KOPT-K1 (cell line): ENCODE measurements at regions not wholly inside any gene's neighbourhood (a gene's known extent, or its start where the extent isn't known, plus 50 kb on each side); places are given as distances from the start of the nearest gene placed in this dataset.
"Not testable (repeated sequence)": the region's sequence is repeated elsewhere in the genome, so short reads cannot be mapped to it uniquely, and the experiment has no call there.

Source experiments
- H3K27ac ChIP-seq: fragments of 200-600 bp; sonication (generic); 2 replicates; pipeline ENCODE4 v1.5.1; 2016; ENCODE audit warnings: antibody characterized with exemption, mild to moderate bottlenecking, low read depth, low read length; ENCODE audit not compliant: poor library complexity, severe bottlenecking
- H3K36me3 ChIP-seq: fragments of 200-600 bp; sonication (generic); 2 replicates; pipeline ENCODE4 v1.5.1; 2017; ENCODE audit warnings: antibody characterized with exemption, mild to moderate bottlenecking, low read length, moderate library complexity; ENCODE audit not compliant: insufficient read depth
- H3K9me3 ChIP-seq: fragments of 200-600 bp; sonication (generic); 2 replicates; pipeline ENCODE4 v1.5.1; 2017; ENCODE audit warnings: antibody characterized with exemption, low read length, mild to moderate bottlenecking; ENCODE audit not compliant: insufficient read depth, poor library complexity, severe bottlenecking

GRCh38 chr13:42417626-42418025, 145.7 kb downstream of the AKAP11 start:
- no peak overlapping the region for H3K27ac ChIP-seq
- no peaks in the 10 kb centered on the region for H3K36me3 ChIP-seq
- no peaks in the 10 kb centered on the region for H3K9me3 ChIP-seq

GRCh38 chr13:42418184-42418583, 146.2 kb downstream of the AKAP11 start:
- Histone ChIP-seq H3K36me3 (no peaks in the 10 kb centered on the region), H3K27ac (no peak overlapping the region), H3K9me3 (no peaks in the 10 kb centered on the region)

- Histone ChIP-seq H3K36me3 (no peaks in the 10 kb centered on the region), H3K27ac (no peak overlapping the region), H3K9me3 (peaks cover 13% of the 10 kb centered on the region)
Measured at GRCh38 chr13:42420304-42420703, 148.4 kb downstream of the AKAP11 start.

GRCh38 chr13:42422681-42423080, 150.7 kb downstream of the AKAP11 start:
- Histone ChIP-seq H3K9me3 (peaks cover 13% of the 10 kb centered on the region), H3K27ac (no peak overlapping the region), H3K36me3 (no peaks in the 10 kb centered on the region)

GRCh38 chr13:42424182-42424581, 149.8 kb upstream of the TNFSF11 start:
- Histone ChIP-seq H3K27ac (no peak overlapping the region), H3K9me3 (peaks cover 13% of the 10 kb centered on the region), H3K36me3 (no peaks in the 10 kb centered on the region)

GRCh38 chr13:42445354-42445753, 128.6 kb upstream of the TNFSF11 start:
- no peaks in the 10 kb centered on the region for H3K36me3 ChIP-seq
- H3K27ac ChIP-seq: no peak overlapping the region
- peaks cover 37% of the 10 kb centered on the region for H3K9me3 ChIP-seq

- H3K27ac ChIP-seq, H3K36me3 ChIP-seq: not testable (repeated sequence)
- H3K9me3 ChIP-seq: peaks cover 37% of the 10 kb centered on the region
Measured at GRCh38 chr13:42446597-42446996, 127.4 kb upstream of the TNFSF11 start.

- Histone ChIP-seq H3K9me3 (no peaks in the 10 kb centered on the region), H3K27ac (no peak overlapping the region)
Measured at GRCh38 chr13:42453091-42453645, 120.8 kb upstream of the TNFSF11 start.

GRCh38 chr13:42454749-42455148, 119.2 kb upstream of the TNFSF11 start:
- no peaks in the 10 kb centered on the region for H3K36me3 ChIP-seq
- H3K9me3 ChIP-seq: no peaks in the 10 kb centered on the region
- no peak overlapping the region for H3K27ac ChIP-seq

More at GRCh38 chr13:42453091-42453645, 120.8 kb upstream of the TNFSF11 start:
- no peaks in the 10 kb centered on the region for H3K36me3 ChIP-seq

- Histone ChIP-seq H3K36me3 (no peaks in the 10 kb centered on the region), H3K9me3 (peaks cover 14% of the 10 kb centered on the region), H3K27ac (no peak overlapping the region)
Measured at GRCh38 chr13:42458193-42458592, 115.8 kb upstream of the TNFSF11 start.

- H3K36me3 ChIP-seq: no peaks in the 10 kb centered on the region
- no peak overlapping the region for H3K27ac ChIP-seq
Measured at GRCh38 chr13:42466123-42466522, 107.8 kb upstream of the TNFSF11 start.

GRCh38 chr13:42466609-42467008, 107.3 kb upstream of the TNFSF11 start:
- Histone ChIP-seq H3K9me3 (peaks cover 11% of the 10 kb centered on the region), H3K27ac (no peak overlapping the region), H3K36me3 (no peaks in the 10 kb centered on the region)

More at GRCh38 chr13:42466123-42466522, 107.8 kb upstream of the TNFSF11 start:
- H3K9me3 ChIP-seq: peaks cover 16% of the 10 kb centered on the region

- Histone ChIP-seq H3K9me3 (no peaks in the 10 kb centered on the region), H3K27ac (no peak overlapping the region), H3K36me3 (no peaks in the 10 kb centered on the region)
Measured at GRCh38 chr13:42474954-42475353, 99.0 kb upstream of the TNFSF11 start.

GRCh38 chr13:42477596-42478190, 96.3 kb upstream of the TNFSF11 start:
- Histone ChIP-seq H3K36me3 (no peaks in the 10 kb centered on the region), H3K27ac (no peak overlapping the region), H3K9me3 (no peaks in the 10 kb centered on the region)

- H3K27ac ChIP-seq: no peak overlapping the region
- H3K36me3 ChIP-seq: no peaks in the 10 kb centered on the region
Measured at GRCh38 chr13:42478531-42479156, 95.3 kb upstream of the TNFSF11 start.

GRCh38 chr13:42484386-42484785, 89.6 kb upstream of the TNFSF11 start:
- Histone ChIP-seq H3K36me3 (no peaks in the 10 kb centered on the region), H3K27ac (no peak overlapping the region), H3K9me3 (no peaks in the 10 kb centered on the region)

More at GRCh38 chr13:42478531-42479156, 95.3 kb upstream of the TNFSF11 start:
- H3K9me3 ChIP-seq: no peaks in the 10 kb centered on the region
